SJSA1 (cell line): ENCODE measurements at regions not wholly inside any gene's neighbourhood (a gene's known extent, or its start where the extent isn't known, plus 50 kb on each side); places are given as distances from the start of the nearest gene placed in this dataset.

Experiments
- DNase-seq, 2 experiments: peaks; one replicate each; pipeline ENCODE4 v3.0.0-alpha.2; 2015 to 2020; ENCODE audit warnings: low spot score in 2 of 2, low read depth in 1 of 2
- H3K27ac ChIP-seq: fragments of 250-450 bp; sonication (Bioruptor Pico); 2 replicates; pipeline ENCODE4 v1.5.1; 2020; ENCODE audit warnings: mild to moderate bottlenecking, moderate library complexity
- H3K27me3 ChIP-seq: fragments of 250-450 bp; sonication (Bioruptor Pico); replicated peaks from 2 replicates; pipeline ENCODE4 v1.5.1; 2020; ENCODE audit warnings: mild to moderate bottlenecking, moderate library complexity
- H3K36me3 ChIP-seq: fragments of 250-450 bp; sonication (Bioruptor Pico); 2 replicates; pipeline ENCODE4 v1.5.1; 2020; ENCODE audit warnings: mild to moderate bottlenecking
- H3K4me1 ChIP-seq: fragments of 250-450 bp; sonication (Bioruptor Pico); replicated peaks from 2 replicates; pipeline ENCODE4 v1.6.1; 2021; ENCODE audit warnings: mild to moderate bottlenecking
- H3K4me3 ChIP-seq: fragments of 250-450 bp; sonication (Bioruptor Pico); 2 replicates; pipeline ENCODE4 v1.5.1; 2020; ENCODE audit warnings: mild to moderate bottlenecking
- H3K9me3 ChIP-seq: fragments of 250-450 bp; sonication (Bioruptor Pico); replicated peaks from 2 replicates; pipeline ENCODE4 v1.5.1; 2020; ENCODE audit warnings: mild to moderate bottlenecking

- no peaks in the 10 kb centered on the region for H3K36me3 ChIP-seq
- H3K27me3 ChIP-seq: no peaks in the 10 kb centered on the region
- H3K9me3 ChIP-seq: no peaks in the 10 kb centered on the region; the same call in 1 of the 2 replicates
- DNase-seq: no peak
- no peaks in the 10 kb centered on the region for H3K4me1 ChIP-seq
- H3K4me3 ChIP-seq: no peak overlapping the region
- H3K27ac ChIP-seq: no peak overlapping the region
Observed at GRCh38 chr2:103734911-103735310, 973.1 kb downstream of the TMEM182 start.

- no peak for DNase-seq
- Histone ChIP-seq H3K27ac (no peak overlapping the region), H3K27me3 (no peaks in the 10 kb centered on the region), H3K36me3 (no peaks in the 10 kb centered on the region), H3K4me3 (no peak overlapping the region), H3K9me3 (no peaks in the 10 kb centered on the region; the same call in 1 of the 2 replicates), H3K4me1 (no peaks in the 10 kb centered on the region)
Observed at GRCh38 chr2:103738108-103738507, 976.3 kb downstream of the TMEM182 start.

GRCh38 chr2:103738606-103739005 lies 976.8 kb downstream of the TMEM182 start:
- no peak for DNase-seq
- no peaks in the 10 kb centered on the region; the same call in 1 of the 2 replicates for H3K9me3 ChIP-seq
- no peaks in the 10 kb centered on the region for H3K36me3 ChIP-seq
- H3K27me3 ChIP-seq: no peaks in the 10 kb centered on the region
- no peaks in the 10 kb centered on the region for H3K4me1 ChIP-seq
- no peak overlapping the region for H3K27ac ChIP-seq
- no peak overlapping the region for H3K4me3 ChIP-seq

GRCh38 chr2:103739186-103739585 lies 977.4 kb downstream of the TMEM182 start:
- H3K36me3 ChIP-seq: no peaks in the 10 kb centered on the region
- H3K27me3 ChIP-seq: no peaks in the 10 kb centered on the region
- no peaks in the 10 kb centered on the region for H3K4me1 ChIP-seq
- H3K27ac ChIP-seq: no peak overlapping the region
- DNase-seq: no peak
- H3K9me3 ChIP-seq: no peaks in the 10 kb centered on the region; the same call in 1 of the 2 replicates
- no peak overlapping the region for H3K4me3 ChIP-seq

GRCh38 chr2:103739921-103740320 lies 978.1 kb downstream of the TMEM182 start:
- H3K36me3 ChIP-seq: no peaks in the 10 kb centered on the region
- no peak overlapping the region for H3K27ac ChIP-seq
- no peaks in the 10 kb centered on the region; the same call in 1 of the 2 replicates for H3K9me3 ChIP-seq
- H3K4me3 ChIP-seq: no peak overlapping the region
- DNase-seq: no peak
- H3K4me1 ChIP-seq: no peaks in the 10 kb centered on the region
- no peaks in the 10 kb centered on the region for H3K27me3 ChIP-seq

GRCh38 chr2:103740631-103741030 lies 978.8 kb downstream of the TMEM182 start:
- Histone ChIP-seq H3K4me1 (no peaks in the 10 kb centered on the region), H3K4me3 (no peak overlapping the region), H3K36me3 (no peaks in the 10 kb centered on the region), H3K9me3 (no peaks in the 10 kb centered on the region; the same call in 1 of the 2 replicates), H3K27me3 (no peaks in the 10 kb centered on the region), H3K27ac (no peak overlapping the region)
- no peak for DNase-seq

GRCh38 chr2:103743195-103743594 lies 981.4 kb downstream of the TMEM182 start:
- DNase-seq: no peak
- H3K27ac ChIP-seq: no peak overlapping the region

GRCh38 chr2:103754530-103754929 lies 992.7 kb downstream of the TMEM182 start:
- Histone ChIP-seq H3K27ac (no peak overlapping the region), H3K36me3 (no peaks in the 10 kb centered on the region), H3K9me3 (0 out of 2 replicates have a peak, but pooled peaks cover 3% of the 10 kb centered on the region), H3K4me1 (no peaks in the 10 kb centered on the region), H3K27me3 (no peaks in the 10 kb centered on the region), H3K4me3 (no peak overlapping the region)
- no peak for DNase-seq

More at GRCh38 chr2:103743195-103743594, 981.4 kb downstream of the TMEM182 start:
- H3K27me3 ChIP-seq: no peaks in the 10 kb centered on the region
- H3K9me3 ChIP-seq: no peaks in the 10 kb centered on the region
- H3K4me3 ChIP-seq: no peak overlapping the region
- H3K36me3 ChIP-seq: no peaks in the 10 kb centered on the region
- no peaks in the 10 kb centered on the region for H3K4me1 ChIP-seq

GRCh38 chr2:103773884-103774283 lies 1012.1 kb downstream of the TMEM182 start:
- Histone ChIP-seq H3K4me1 (no peaks in the 10 kb centered on the region), H3K27me3 (no peaks in the 10 kb centered on the region), H3K4me3 (no peak overlapping the region), H3K9me3 (peaks cover 4% of the 10 kb centered on the region; the same call in 1 of the 2 replicates), H3K36me3 (no peaks in the 10 kb centered on the region), H3K27ac (no peak overlapping the region)
- DNase-seq: no peak

- no peaks in the 10 kb centered on the region for H3K4me1 ChIP-seq
- no peak overlapping the region for H3K4me3 ChIP-seq
- no peaks in the 10 kb centered on the region for H3K27me3 ChIP-seq
- peaks cover 3% of the 10 kb centered on the region; the same call in 1 of the 2 replicates for H3K9me3 ChIP-seq
- no peak for DNase-seq
- H3K27ac ChIP-seq: no peak overlapping the region
- H3K36me3 ChIP-seq: no peaks in the 10 kb centered on the region
Observed at GRCh38 chr2:103780088-103780702, 1018.4 kb downstream of the TMEM182 start.

- Histone ChIP-seq H3K4me3 (no peak overlapping the region), H3K27me3 (no peaks in the 10 kb centered on the region), H3K36me3 (no peaks in the 10 kb centered on the region), H3K4me1 (no peaks in the 10 kb centered on the region), H3K9me3 (0 out of 2 replicates have a peak, but pooled peaks cover 3% of the 10 kb centered on the region), H3K27ac (no peak overlapping the region)
- no peak for DNase-seq
Observed at GRCh38 chr2:103781313-103781712, 1019.5 kb downstream of the TMEM182 start.

GRCh38 chr2:103784261-103784660 lies 1022.4 kb downstream of the TMEM182 start:
- H3K9me3 ChIP-seq: 0 out of 2 replicates have a peak, but pooled peaks cover 3% of the 10 kb centered on the region
- H3K36me3 ChIP-seq: no peaks in the 10 kb centered on the region
- DNase-seq: no peak
- no peak overlapping the region for H3K27ac ChIP-seq
- no peaks in the 10 kb centered on the region for H3K27me3 ChIP-seq
- no peak overlapping the region for H3K4me3 ChIP-seq
- no peaks in the 10 kb centered on the region for H3K4me1 ChIP-seq

GRCh38 chr2:103785432-103785831 lies 1023.6 kb downstream of the TMEM182 start:
- Histone ChIP-seq H3K27me3 (no peaks in the 10 kb centered on the region), H3K4me1 (no peaks in the 10 kb centered on the region), H3K4me3 (no peak overlapping the region), H3K9me3 (0 out of 2 replicates have a peak, but pooled peaks cover 3% of the 10 kb centered on the region), H3K36me3 (no peaks in the 10 kb centered on the region), H3K27ac (no peak overlapping the region)
- no peak for DNase-seq

- no peak for DNase-seq
- Histone ChIP-seq H3K4me1 (no peaks in the 10 kb centered on the region), H3K9me3 (0 out of 2 replicates have a peak, but pooled peaks cover 2% of the 10 kb centered on the region), H3K4me3 (no peak overlapping the region), H3K27me3 (no peaks in the 10 kb centered on the region), H3K36me3 (no peaks in the 10 kb centered on the region), H3K27ac (no peak overlapping the region)
Observed at GRCh38 chr2:103785956-103786355, 1024.1 kb downstream of the TMEM182 start.
